ENCODE measurements at regions not wholly inside any gene's neighbourhood (a gene's known extent, or its start where the extent isn't known, plus 50 kb on each side); places are given as distances from the start of the nearest gene placed in this dataset.

GRCh38 chr2:11055679-11056215, 99.5 kb upstream of the SLC66A3 start:
- ATAC-seq (no peak), DNase-seq (no peak)
- Histone ChIP-seq H3K27ac (no peak overlapping the region), H3K9me3 (peaks cover 0 to 7% of the 10 kb centered on the region in 2 donors), H3K4me3 (no peak overlapping the region), H3K36me3 (no peaks in the 10 kb centered on the region), H3K27me3 (peaks cover 0 to 8% of the 10 kb centered on the region in 2 donors), H3K4me1 (no peaks in the 10 kb centered on the region)
- intact Hi-C loops (cut with DNase I) = no loop called here
- no peak for TF ChIP-seq CTCF (IDR thresholded peaks at IDR 0.05)

DNA sequence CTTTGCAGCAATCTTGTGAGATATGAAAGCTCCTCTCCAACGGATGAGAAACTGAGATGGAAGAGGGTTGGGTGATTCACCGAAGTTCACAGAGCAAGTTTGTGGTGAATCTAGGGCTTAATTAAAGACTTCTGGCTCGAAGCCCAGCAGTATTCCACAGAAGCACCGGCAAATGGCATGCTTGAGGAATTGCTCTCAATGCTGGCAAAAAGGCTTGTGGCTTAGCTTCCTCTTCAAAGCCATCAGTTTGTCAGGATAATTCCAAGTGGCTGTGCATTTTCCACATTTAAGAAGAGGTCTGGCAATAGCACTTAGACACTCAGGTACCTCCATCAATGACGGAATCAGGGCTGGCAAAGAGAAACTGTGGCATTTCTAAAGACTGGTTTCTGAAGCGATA, 98.7 kb upstream of the SLC66A3 start:
- intact Hi-C loops (cut with DNase I) = no loop called here
- TF ChIP-seq CTCF (IDR thresholded peaks at IDR 0.05) = no peak
- H3K27ac ChIP-seq = no peak overlapping the region
- no peaks in the 10 kb centered on the region for H3K4me1 ChIP-seq
- no peak overlapping the region for H3K4me3 ChIP-seq
- ATAC-seq = no peak
- peaks cover 0 to 8% of the 10 kb centered on the region in 2 donors for H3K27me3 ChIP-seq
- DNase-seq = no peak
- peaks cover 0 to 15% of the 10 kb centered on the region in 2 donors for H3K9me3 ChIP-seq
- no peaks in the 10 kb centered on the region for H3K36me3 ChIP-seq

DNA sequence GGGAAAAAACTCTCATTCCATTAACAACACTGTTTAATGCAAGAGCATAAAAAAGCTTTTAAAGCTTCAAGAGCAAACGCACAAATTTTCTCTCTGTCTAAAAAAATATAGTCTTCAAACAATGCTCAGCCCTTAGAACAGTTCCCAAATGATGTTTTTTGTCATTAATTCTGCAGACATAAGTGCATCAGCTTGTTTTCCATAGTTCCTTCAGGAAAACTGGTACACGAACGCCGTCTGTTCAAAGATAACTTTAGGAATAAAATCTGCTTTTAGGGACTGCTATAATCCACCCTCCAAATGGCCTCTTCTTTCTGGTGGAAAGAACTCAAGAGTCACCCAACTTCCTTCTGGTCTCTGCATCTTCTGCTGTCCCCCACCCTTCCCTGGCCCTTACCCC, 98.2 kb upstream of the SLC66A3 start:
- peaks cover 0 to 8% of the 10 kb centered on the region in 2 donors for H3K27me3 ChIP-seq
- H3K36me3 ChIP-seq = no peaks in the 10 kb centered on the region
- DNase-seq (no peak), ATAC-seq (no peak)
- H3K4me3 ChIP-seq = no peak overlapping the region
- TF ChIP-seq CTCF (IDR thresholded peaks at IDR 0.05) = no peak
- intact Hi-C loops (cut with DNase I) = no loop called here
- no peak overlapping the region for H3K27ac ChIP-seq
- peaks cover 0 to 19% of the 10 kb centered on the region in 2 donors for H3K9me3 ChIP-seq
- no peaks in the 10 kb centered on the region for H3K4me1 ChIP-seq

DNA sequence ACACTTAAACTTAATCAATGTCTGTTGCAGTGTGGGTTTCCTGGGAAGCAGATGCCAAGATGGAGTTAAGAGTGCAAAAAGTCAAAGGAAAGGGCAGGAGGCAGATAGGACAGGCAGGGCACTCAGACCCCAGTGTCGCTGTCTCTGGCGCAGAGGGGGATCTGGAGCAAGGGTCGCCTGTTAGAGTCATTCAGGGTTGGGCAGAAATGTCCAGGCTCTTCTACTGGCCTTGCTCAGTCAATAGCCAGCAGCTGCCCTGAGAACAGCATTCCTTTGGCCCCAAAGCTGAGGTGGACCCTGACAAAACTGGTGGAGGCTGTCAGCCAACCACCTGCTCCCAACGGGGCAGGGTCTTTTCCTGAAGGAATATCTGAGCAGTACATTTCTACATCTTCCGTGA, 97.1 kb upstream of the SLC66A3 start:
- DNase-seq = no peak
- Histone ChIP-seq H3K36me3 (no peaks in the 10 kb centered on the region), H3K4me3 (no peak overlapping the region), H3K9me3 (peaks cover 0 to 25% of the 10 kb centered on the region in 2 donors), H3K4me1 (no peaks in the 10 kb centered on the region), H3K27me3 (peaks cover 0 to 8% of the 10 kb centered on the region in 2 donors), H3K27ac (no peak overlapping the region)
- ATAC-seq = no peak
- TF ChIP-seq CTCF (IDR thresholded peaks at IDR 0.05) = no peak
- intact Hi-C loops (cut with DNase I) = no loop called here

GRCh38 chr2:11060376-11061169, 94.7 kb upstream of the SLC66A3 start:
- no peak for TF ChIP-seq CTCF (IDR thresholded peaks at IDR 0.05)
- intact Hi-C loops (cut with DNase I) = no loop called here
- no peak overlapping the region for H3K27ac ChIP-seq
- peaks cover 0 to 25% of the 10 kb centered on the region in 2 donors for H3K9me3 ChIP-seq
- no peaks in the 10 kb centered on the region for H3K36me3 ChIP-seq
- H3K4me3 ChIP-seq = no peak overlapping the region
- peaks cover 0 to 17% of the 10 kb centered on the region in 2 donors for H3K27me3 ChIP-seq
- DNase-seq (no peak), ATAC-seq (no peak)
- no peaks in the 10 kb centered on the region for H3K4me1 ChIP-seq
